Mesenchymal stem cell (in vitro differentiated cells and primary cell): ENCODE measurements at regions not wholly inside any gene's neighbourhood (a gene's known extent, or its start where the extent isn't known, plus 50 kb on each side); places are given as distances from the start of the nearest gene placed in this dataset.

Experiments
- DNase-seq: peaks from one replicate; pipeline ENCODE4 v3.0.0-alpha.2; 2013
- H2AFZ ChIP-seq: one replicate; pipeline ENCODE4 v1.6.1; 2013; ENCODE audit warnings: low read depth, mild to moderate bottlenecking, control low read depth, inconsistent platforms, low read length, moderate library complexity
- H2AK5ac ChIP-seq: 2 replicates; pipeline ENCODE4 v1.6.1; 2013; ENCODE audit warnings: low read length, moderate library complexity, mild to moderate bottlenecking, inconsistent platforms; ENCODE audit not compliant: severe bottlenecking
- H2BK120ac ChIP-seq: one replicate; pipeline ENCODE4 v1.6.1; 2013; ENCODE audit warnings: low read depth, mild to moderate bottlenecking, inconsistent platforms, low read length, moderate library complexity
- H2BK12ac ChIP-seq, 2 experiments: one replicate each; pipeline ENCODE4 v1.6.1; 2013; ENCODE audit warnings: inconsistent platforms in 2 of 2, low read length in 2 of 2, mild to moderate bottlenecking in 2 of 2, moderate library complexity in 2 of 2, control low read depth in 1 of 2
- H2BK15ac ChIP-seq: one replicate; pipeline ENCODE4 v1.6.1; 2013; ENCODE audit warnings: mild to moderate bottlenecking, low read depth, inconsistent platforms; ENCODE audit not compliant: poor library complexity, severe bottlenecking
- H2BK5ac ChIP-seq: 2 replicates; pipeline ENCODE4 v1.6.1; 2013; ENCODE audit warnings: low read depth, mild to moderate bottlenecking, low read length, control low read depth, inconsistent platforms; ENCODE audit not compliant: poor library complexity, severe bottlenecking
- H3K14ac ChIP-seq, 2 experiments: one replicate each; pipeline ENCODE4 v1.6.1; 2013; ENCODE audit warnings: inconsistent platforms in 2 of 2, low read length in 2 of 2, control low read depth in 1 of 2, mild to moderate bottlenecking in 1 of 2, moderate library complexity in 1 of 2
- H3K18ac ChIP-seq, 2 experiments: one replicate each; pipeline ENCODE4 v1.6.1; 2013; ENCODE audit warnings: inconsistent platforms in 2 of 2, low read length in 2 of 2, control low read depth in 1 of 2, low read depth in 1 of 2, mild to moderate bottlenecking in 1 of 2
- H3K23ac ChIP-seq, 2 experiments: one replicate each; pipeline ENCODE4 v1.6.1; 2013; ENCODE audit warnings: inconsistent platforms in 2 of 2, low read length in 2 of 2, mild to moderate bottlenecking in 2 of 2, moderate library complexity in 2 of 2, control low read depth in 1 of 2
- H3K27ac ChIP-seq: 2 replicates; pipeline ENCODE4 v1.5.1; 2013; ENCODE audit warnings: mild to moderate bottlenecking, moderate library complexity, low read length, control low read depth, inconsistent platforms; ENCODE audit not compliant: poor library complexity, severe bottlenecking
- H3K27me3 ChIP-seq, 2 experiments: 2 replicates each; pipeline versions ENCODE4 v1.6.1 to v1.7.0; 2013; ENCODE audit warnings: low read length in 2 of 2, mild to moderate bottlenecking in 2 of 2, moderate library complexity in 2 of 2, control low read depth in 1 of 2, inconsistent platforms in 1 of 2; ENCODE audit not compliant: control insufficient read depth in 1 of 2, insufficient read depth in 1 of 2
- H3K36me3 ChIP-seq, 2 experiments: 2 replicates each; pipeline versions ENCODE4 v1.6.1 to v1.7.0; 2013; ENCODE audit warnings: low read length in 2 of 2, control low read depth in 1 of 2, inconsistent platforms in 1 of 2, low read depth in 1 of 2, mild to moderate bottlenecking in 1 of 2; ENCODE audit not compliant: insufficient read depth in 2 of 2, control insufficient read depth in 1 of 2
- H3K4ac ChIP-seq, 2 experiments: one replicate each; pipeline ENCODE4 v1.6.1; 2013; ENCODE audit warnings: inconsistent platforms in 2 of 2, low read length in 2 of 2, mild to moderate bottlenecking in 2 of 2, moderate library complexity in 2 of 2, control low read depth in 1 of 2, low read depth in 1 of 2
- H3K4me1 ChIP-seq: 2 replicates; pipeline ENCODE4 v1.6.1; 2013; ENCODE audit warnings: low read depth, low read length, control low read depth; ENCODE audit not compliant: control insufficient read depth, insufficient read depth
- H3K4me2 ChIP-seq: 2 replicates; pipeline ENCODE4 v1.6.1; 2013; ENCODE audit warnings: low read length, mild to moderate bottlenecking, inconsistent platforms; ENCODE audit not compliant: poor library complexity, severe bottlenecking
- H3K4me3 ChIP-seq, 2 experiments: 2 replicates each; pipeline versions ENCODE4 v1.5.1 to v1.7.0; 2013; ENCODE audit warnings: low read length in 2 of 2, mild to moderate bottlenecking in 2 of 2, control low read depth in 1 of 2, low read depth in 1 of 2; ENCODE audit not compliant: insufficient read depth in 1 of 2
- H3K79me1 ChIP-seq: replicated peaks from 2 replicates; pipeline ENCODE4 v1.6.1; 2013; ENCODE audit warnings: mild to moderate bottlenecking, control low read depth, low read length, inconsistent platforms; ENCODE audit not compliant: poor library complexity, severe bottlenecking
- H3K9ac ChIP-seq: 2 replicates; pipeline ENCODE4 v1.7.0; 2013; ENCODE audit warnings: mild to moderate bottlenecking, low read length, moderate library complexity
- H3K9me3 ChIP-seq: 2 replicates; pipeline ENCODE4 v1.7.0; 2013; ENCODE audit warnings: mild to moderate bottlenecking, low read length; ENCODE audit not compliant: control insufficient read depth
- H4K8ac ChIP-seq: one replicate; pipeline ENCODE4 v1.6.1; 2013; ENCODE audit warnings: inconsistent platforms, mild to moderate bottlenecking, low read length, moderate library complexity
- H4K91ac ChIP-seq: one replicate; pipeline ENCODE4 v1.6.1; 2013; ENCODE audit warnings: mild to moderate bottlenecking, low read length, inconsistent platforms
- WGBS: methylation state at CpG from one replicate; pipeline ENCODE4 v1.1.7; 2013; ENCODE audit warnings: mixed read lengths; 5-methylcytosine and 5-hydroxymethylcytosine counted together

- no peaks in the 10 kb centered on the region for H3K4me1 ChIP-seq
- no peak overlapping the region for H2BK15ac ChIP-seq
- 81% methylated on average over 4 of the region's 4 CpGs for WGBS
- no peaks in the 10 kb centered on the region for H3K36me3 ChIP-seq
- H2AK5ac ChIP-seq = no peak overlapping the region
- H3K18ac ChIP-seq = no peak overlapping the region
- no peak overlapping the region for H3K14ac ChIP-seq
- H3K27me3 ChIP-seq = no peaks in the 10 kb centered on the region
- no peak overlapping the region for H3K27ac ChIP-seq
- H2BK12ac ChIP-seq = no peak overlapping the region
- H2AFZ ChIP-seq = no peak overlapping the region
- H4K91ac ChIP-seq = no peak overlapping the region
- no peak overlapping the region for H3K23ac ChIP-seq
- no peak overlapping the region for H3K9ac ChIP-seq
- H2BK5ac ChIP-seq = no peak overlapping the region
- no peak for DNase-seq
- H3K4me2 ChIP-seq = no peak overlapping the region
- peaks cover 20% of the 10 kb centered on the region for H3K9me3 ChIP-seq
- no peak overlapping the region for H4K8ac ChIP-seq
- no peak overlapping the region for H3K4ac ChIP-seq
- no peaks in the 10 kb centered on the region for H3K79me1 ChIP-seq
- no peak overlapping the region for H2BK120ac ChIP-seq
- no peak overlapping the region for H3K4me3 ChIP-seq
These were observed 282.5 kb upstream of the PCDH10 start for GRCh38 chr4:132866616-132867015.

DNA sequence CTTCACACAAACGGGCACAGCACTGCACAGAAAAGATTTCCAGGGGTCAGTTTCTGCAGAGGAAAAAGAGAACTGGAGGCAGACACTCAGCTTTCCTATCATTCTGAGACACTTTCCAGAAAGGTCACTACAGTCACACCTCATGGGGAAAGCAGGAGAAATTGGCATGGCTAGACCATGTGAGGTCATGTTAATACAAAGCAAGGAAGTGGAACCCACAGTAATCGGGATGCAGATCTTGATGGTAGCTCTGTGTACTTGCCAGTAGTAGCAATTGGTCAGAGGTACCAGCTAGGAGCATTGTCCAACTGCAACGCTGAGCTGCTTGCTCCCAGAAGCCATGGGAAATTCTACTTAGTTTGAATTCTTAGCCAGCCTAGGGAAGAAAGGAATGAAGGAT is 255.3 kb upstream of the PCDH10 start:
- Histone ChIP-seq H3K9ac (no peak overlapping the region), H2BK12ac (no peak overlapping the region), H3K4me3 (no peak overlapping the region), H4K8ac (no peak overlapping the region), H3K4ac (no peak overlapping the region), H3K4me1 (no peaks in the 10 kb centered on the region), H3K36me3 (no peaks in the 10 kb centered on the region), H3K18ac (no peak overlapping the region), H3K27me3 (no peaks in the 10 kb centered on the region), H3K23ac (no peak overlapping the region), H2AFZ (no peak overlapping the region), H3K27ac (no peak overlapping the region), H2AK5ac (no peak overlapping the region), H2BK15ac (no peak overlapping the region), H3K9me3 (peaks cover 25% of the 10 kb centered on the region), H3K79me1 (no peaks in the 10 kb centered on the region), H3K14ac (no peak overlapping the region), H3K4me2 (no peak overlapping the region), H4K91ac (no peak overlapping the region), H2BK120ac (no peak overlapping the region), H2BK5ac (no peak overlapping the region)
- DNase-seq = no peak
- 64% methylated on average over 3 of the region's 3 CpGs for WGBS

DNA sequence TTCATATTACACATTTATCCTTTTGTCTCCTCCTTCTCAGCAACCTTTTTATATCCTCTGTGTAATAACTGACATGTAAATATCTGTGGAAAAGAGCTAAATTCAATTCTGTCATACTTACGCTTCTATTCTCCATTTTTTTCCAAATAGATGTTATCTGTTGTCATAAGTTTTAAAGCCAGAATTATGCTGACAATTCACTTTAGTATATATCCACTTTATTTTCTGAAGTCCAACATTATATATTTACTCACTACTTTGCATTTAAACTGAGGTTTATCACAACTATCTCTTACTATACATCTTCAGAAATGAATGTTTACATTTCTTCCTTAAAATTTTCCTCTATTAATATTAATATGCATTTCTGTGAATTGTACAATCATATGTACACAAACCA is 247.9 kb upstream of the PCDH10 start:
- Histone ChIP-seq H2BK120ac (no peak overlapping the region), H3K27me3 (no peaks in the 10 kb centered on the region), H3K23ac (no peak overlapping the region), H3K9me3 (peaks cover 4% of the 10 kb centered on the region), H3K14ac (no peak overlapping the region), H3K18ac (no peak overlapping the region), H3K36me3 (no peaks in the 10 kb centered on the region), H2AK5ac (no peak overlapping the region), H4K91ac (no peak overlapping the region), H2BK15ac (no peak overlapping the region), H3K4me3 (no peak overlapping the region), H4K8ac (no peak overlapping the region), H2BK5ac (no peak overlapping the region), H3K79me1 (no peaks in the 10 kb centered on the region), H3K4me1 (no peaks in the 10 kb centered on the region), H3K4ac (no peak overlapping the region), H2BK12ac (no peak overlapping the region), H3K4me2 (no peak overlapping the region), H3K9ac (no peak overlapping the region), H2AFZ (no peak overlapping the region), H3K27ac (no peak overlapping the region)
- no peak for DNase-seq
- no CpG with 5 or more reads among the region's 1 CpG for WGBS

DNA sequence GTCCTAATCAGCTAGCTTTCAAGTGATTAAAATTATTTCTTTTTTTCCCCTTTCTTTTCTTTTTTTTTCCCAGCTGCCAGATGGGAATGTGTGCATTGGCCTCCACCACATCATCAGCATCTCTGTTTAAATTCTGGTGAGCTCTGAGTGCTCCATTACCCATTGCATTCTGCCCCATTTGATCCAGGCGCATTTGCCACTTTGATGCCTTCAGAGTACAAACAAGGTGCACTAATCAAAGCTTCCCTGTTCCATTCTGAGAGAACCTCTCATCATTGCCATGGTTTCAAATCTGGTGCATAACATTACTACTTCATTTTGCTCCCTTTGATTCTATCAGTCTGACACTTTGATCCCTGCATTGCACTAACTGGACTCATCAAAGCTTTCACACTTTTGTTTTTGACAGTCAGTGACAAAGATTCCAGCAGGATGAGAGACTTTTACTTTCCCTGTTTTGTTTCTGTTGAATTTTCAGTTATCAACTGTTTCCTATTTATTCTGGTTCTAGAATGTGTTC is 238.8 kb upstream of the PCDH10 start:
- no peaks in the 10 kb centered on the region for H3K27me3 ChIP-seq
- H3K9me3 ChIP-seq = peaks cover 11% of the 10 kb centered on the region
- no peak overlapping the region for H3K4ac ChIP-seq
- no peak overlapping the region for H4K8ac ChIP-seq
- no peak overlapping the region for H2BK5ac ChIP-seq
- no peaks in the 10 kb centered on the region for H3K79me1 ChIP-seq
- no peaks in the 10 kb centered on the region for H3K36me3 ChIP-seq
- H3K27ac ChIP-seq = no peak overlapping the region
- H3K4me1 ChIP-seq = no peaks in the 10 kb centered on the region
- H3K18ac ChIP-seq = no peak overlapping the region
- H2AK5ac ChIP-seq = no peak overlapping the region
- H2BK15ac ChIP-seq = no peak overlapping the region
- no peak overlapping the region for H3K9ac ChIP-seq
- H3K23ac ChIP-seq = no peak overlapping the region
- H3K4me2 ChIP-seq = no peak overlapping the region
- H3K14ac ChIP-seq = no peak overlapping the region
- H4K91ac ChIP-seq = no peak overlapping the region
- H2AFZ ChIP-seq = no peak overlapping the region
- H2BK120ac ChIP-seq = no peak overlapping the region
- 98% methylated on average over 1 of the region's 1 CpG for WGBS
- H3K4me3 ChIP-seq = no peak overlapping the region
- H2BK12ac ChIP-seq = no peak overlapping the region
- no peak for DNase-seq
